ENCODE measurements at regions not wholly inside any gene's neighbourhood (a gene's known extent, or its start where the extent isn't known, plus 50 kb on each side); places are given as distances from the start of the nearest gene placed in this dataset.

- TF ChIP-seq CTCF (IDR thresholded peaks at IDR 0.05), result no peak
- TF ChIP-seq ZFX (IDR thresholded peaks at IDR 0.05; ENCODE audit: borderline replicate concordance), result no peak
- no peak overlapping the region for H3K27ac ChIP-seq
These were observed 555.5 kb upstream of the LRRTM4 start for GRCh38 chr2:78077633-78078032.

- no peak for TF ChIP-seq CTCF (IDR thresholded peaks at IDR 0.05)
- TF ChIP-seq ZFX (IDR thresholded peaks at IDR 0.05; ENCODE audit: borderline replicate concordance), result no peak
- no peak overlapping the region for H3K27ac ChIP-seq
These were observed 560.4 kb upstream of the LRRTM4 start for GRCh38 chr2:78082555-78082954.

- H3K27ac ChIP-seq, result no peak overlapping the region
These were observed 571.3 kb upstream of the LRRTM4 start for GRCh38 chr2:78093436-78093835.

GRCh38 chr2:78109272-78109671 lies 587.1 kb upstream of the LRRTM4 start:
- no peak overlapping the region for H3K27ac ChIP-seq
- TF ChIP-seq ZFX (IDR thresholded peaks at IDR 0.05; ENCODE audit: borderline replicate concordance), result no peak
- no peak for TF ChIP-seq CTCF (IDR thresholded peaks at IDR 0.05)

More at GRCh38 chr2:78093436-78093835, 571.3 kb upstream of the LRRTM4 start:
- no peak for TF ChIP-seq CTCF (IDR thresholded peaks at IDR 0.05)
- TF ChIP-seq ZFX (IDR thresholded peaks at IDR 0.05; ENCODE audit: borderline replicate concordance), result no peak

GRCh38 chr2:78115291-78115690 lies 593.1 kb upstream of the LRRTM4 start:
- TF ChIP-seq ZFX (IDR thresholded peaks at IDR 0.05; ENCODE audit: borderline replicate concordance) (no peak), CTCF (IDR thresholded peaks at IDR 0.05) (no peak)
- no peak overlapping the region for H3K27ac ChIP-seq

- H3K27ac ChIP-seq, result no peak overlapping the region
- TF ChIP-seq ZFX (IDR thresholded peaks at IDR 0.05; ENCODE audit: borderline replicate concordance) (no peak), CTCF (IDR thresholded peaks at IDR 0.05) (no peak)
These were observed 595.9 kb upstream of the LRRTM4 start for GRCh38 chr2:78118037-78118436.

- TF ChIP-seq ZFX (IDR thresholded peaks at IDR 0.05; ENCODE audit: borderline replicate concordance), result no peak
- no peak for TF ChIP-seq CTCF (IDR thresholded peaks at IDR 0.05)
- no peak overlapping the region for H3K27ac ChIP-seq
These were observed 598.1 kb upstream of the LRRTM4 start for GRCh38 chr2:78120275-78120674.
